Endothelial cell of umbilical vein (primary cell): ENCODE measurements at regions not wholly inside any gene's neighbourhood (a gene's known extent, or its start where the extent isn't known, plus 50 kb on each side); places are given as distances from the start of the nearest gene placed in this dataset.
A peak's percentile ranks its signal among the peaks of the same experiment; 100 is the strongest.

Source experiments
- BruUV-seq: library from RNA; stranded (reverse); fragments of 400-500 nt; replicated peaks from 2 replicates; lab custom pipeline; 2021; lab: Mats Ljungman, UMichigan
- CTCF ChIA-PET: fragments of 300-600, 350-600 bp; sonication (Branson Sonifier 250); formaldehyde crosslinking; loops from one replicate; lab custom pipeline; 2021; ENCODE audit warnings: antibody characterized with exemption, inconsistent platforms; lab: Charles Lee
- POLR2A ChIA-PET: fragments of 300-600, 350-600 bp; sonication (Branson Sonifier 250); formaldehyde crosslinking; loops from one replicate; lab custom pipeline; 2021; ENCODE audit warnings: antibody characterized with exemption, inconsistent platforms; lab: Charles Lee
- DNase-seq: peaks from one replicate; pipeline ENCODE4 v3.0.0-alpha.2; 2011; ENCODE audit warnings: low read depth, low spot score
- FAIRE-seq: peaks from 2 replicates; lab custom pipeline; 2011; peaks lifted over from hg19 to GRCh38; lab: Jason Lieb, UNC
- H2AFZ ChIP-seq: 2 replicates; pipeline ENCODE4 v1.6.0; 2012; ENCODE audit warnings: low read depth, low read length, control low read depth, inconsistent platforms
- H3K27ac ChIP-seq: 2 replicates; pipeline ENCODE4 v1.5.1; 2011; ENCODE audit warnings: low read depth, mild to moderate bottlenecking, control low read depth, low read length, moderate library complexity; ENCODE audit not compliant: insufficient read depth
- H3K27me3 ChIP-seq, 2 experiments: 2 replicates each; pipeline versions ENCODE4 v1.6.0 to v1.6.1; 2011; ENCODE audit warnings: low read length in 2 of 2, mixed read lengths in 1 of 2; ENCODE audit not compliant: control insufficient read depth in 2 of 2, insufficient read depth in 2 of 2
- H3K36me3 ChIP-seq, 2 experiments: 2 replicates in 1 of 2; 3 replicates in 1 of 2; pipeline ENCODE4 v1.5.1; 2011; ENCODE audit warnings: low read length in 2 of 2, mild to moderate bottlenecking in 1 of 2, moderate library complexity in 1 of 2; ENCODE audit not compliant: control insufficient read depth in 2 of 2, insufficient read depth in 2 of 2; ENCODE audit errors: extremely low read depth in 1 of 2
- H3K4me1 ChIP-seq: 3 replicates; pipeline ENCODE4 v1.5.1; 2011; ENCODE audit warnings: mild to moderate bottlenecking, low read length; ENCODE audit not compliant: control insufficient read depth, insufficient read depth; ENCODE audit errors: extremely low read depth
- H3K4me2 ChIP-seq: 2 replicates; pipeline ENCODE4 v1.6.1; 2011; ENCODE audit warnings: low read length, control low read depth, mixed read lengths; ENCODE audit not compliant: insufficient read depth
- H3K4me3 ChIP-seq, 3 experiments: fragments of 200-600 bp in 1 of 3; sonication (generic), shearing (Covaris generic) in 1 of 3; replicated peaks in 1 of 3; 2 replicates each; pipeline ENCODE4 v1.5.1; 2011 to 2016; ENCODE audit warnings: control low read depth in 3 of 3, low read length in 3 of 3, mild to moderate bottlenecking in 2 of 3, inconsistent platforms in 1 of 3, low read depth in 1 of 3, moderate library complexity in 1 of 3; ENCODE audit not compliant: insufficient read depth in 1 of 3
- H3K79me2 ChIP-seq: 2 replicates; pipeline ENCODE4 v1.6.0; 2012; ENCODE audit warnings: low read length, inconsistent platforms; ENCODE audit not compliant: control insufficient read depth, insufficient read depth
- H3K9ac ChIP-seq: replicated peaks from 2 replicates; pipeline ENCODE3; 2011; ENCODE audit warnings: low read length, control low read depth; ENCODE audit not compliant: insufficient read depth; ENCODE audit errors: extremely low read depth
- H3K9me1 ChIP-seq: replicated peaks from 3 replicates; pipeline ENCODE4 v1.6.0; 2011; ENCODE audit warnings: mild to moderate bottlenecking, low read length; ENCODE audit not compliant: control insufficient read depth, insufficient read depth; ENCODE audit errors: extremely low read depth
- H3K9me3 ChIP-seq: replicated peaks from 2 replicates; pipeline ENCODE4 v1.5.1; 2012; ENCODE audit warnings: low read length, inconsistent platforms; ENCODE audit not compliant: control insufficient read depth, insufficient read depth
- H4K20me1 ChIP-seq: replicated peaks from 2 replicates; pipeline ENCODE3; 2011; ENCODE audit warnings: mild to moderate bottlenecking, low read length; ENCODE audit not compliant: control insufficient read depth, insufficient read depth; ENCODE audit errors: extremely low read depth
- EZH2 ChIP-seq: IDR thresholded peaks from 2 replicates; pipeline ENCODE4 v1.6.1; 2012; ENCODE audit warnings: borderline replicate concordance, low read depth, mild to moderate bottlenecking, moderate library complexity, low read length, inconsistent platforms; ENCODE audit not compliant: severe bottlenecking
- FOS ChIP-seq: IDR thresholded peaks from 2 replicates; pipeline ENCODE4 v1.6.1; 2011; ENCODE audit warnings: mild to moderate bottlenecking, low read length, moderate library complexity, borderline replicate concordance; ENCODE audit not compliant: insufficient read depth
- GATA2 ChIP-seq: IDR thresholded peaks from 2 replicates; pipeline ENCODE4 v1.7.0; 2011; ENCODE audit warnings: low read depth, mild to moderate bottlenecking, moderate library complexity, mixed read lengths, low read length; ENCODE audit not compliant: insufficient read length, insufficient read depth
- JUN ChIP-seq: IDR thresholded peaks from 2 replicates; pipeline ENCODE4 v1.6.1; 2011; ENCODE audit warnings: borderline replicate concordance, low read depth; ENCODE audit not compliant: insufficient read length, insufficient read depth
- MAX ChIP-seq: IDR thresholded peaks from 2 replicates; pipeline ENCODE4 v1.6.1; 2011; ENCODE audit not compliant: insufficient read depth, insufficient read length
- MYC ChIP-seq: IDR thresholded peaks from one replicate; pipeline ENCODE4 v1.6.1; 2011; ENCODE audit warnings: mild to moderate bottlenecking, low read depth, low read length
- POLR2A ChIP-seq: IDR thresholded peaks from 2 replicates; pipeline ENCODE4 v1.6.1; 2012; ENCODE audit warnings: low read depth, mild to moderate bottlenecking, control low read depth, low read length
- POLR2AphosphoS5 ChIP-seq: IDR thresholded peaks from 2 replicates; pipeline ENCODE4 v1.6.1; 2012; ENCODE audit warnings: low read depth, mild to moderate bottlenecking, control low read depth, low read length, moderate library complexity; ENCODE audit not compliant: insufficient read depth
- dilution Hi-C: fragments of 300-500 bp; cut with MboI; formaldehyde crosslinking; loops from one replicate; pipeline ENCODE4 v1.15.0; 2019; ENCODE audit warnings: low sequenced_read_pairs; ENCODE audit not compliant: extremely low pct_ligation_motif_present
- intact Hi-C: fragments of 100-400 bp; cut with micrococcal nuclease; formaldehyde crosslinking; loops from one replicate; pipeline ENCODE4 v1.10.0; 2022
- TF ChIP-seq, protein P1 (sequence below), 2 donors: IDR thresholded peaks; 1 replicate in 1 of 2; 2 replicates in 1 of 2; pipeline ENCODE4 v1.5.1; 2011; ENCODE audit warnings: low read length in 2 of 2, mild to moderate bottlenecking in 2 of 2, moderate library complexity in 2 of 2, control low read depth in 1 of 2, inconsistent platforms in 1 of 2, low read depth in 1 of 2; ENCODE audit not compliant: insufficient read depth in 1 of 2; ENCODE audit errors: extremely low read depth in 1 of 2

- Histone ChIP-seq H3K27ac (no peak overlapping the region), H4K20me1 (no peaks in the 10 kb centered on the region), H3K9me1 (no peaks in the 10 kb centered on the region), H3K9ac (no peak overlapping the region), H3K4me3 (no peak overlapping the region), H3K4me2 (no peak overlapping the region), H3K79me2 (no peaks in the 10 kb centered on the region), H3K4me1 (peaks cover 34% of the 10 kb centered on the region), H3K36me3 (no peaks in the 10 kb centered on the region), H3K27me3 (no peaks in the 10 kb centered on the region), H2AFZ (no peak overlapping the region), H3K9me3 (no peaks in the 10 kb centered on the region)
- FAIRE-seq (no peak), DNase-seq (no peak)
- CTCF ChIA-PET: no interaction called here
- BruUV-seq: no TSS peak
- intact Hi-C loops: no loop called here
- TF ChIP-seq MYC (no peak), FOS (no peak)
- dilution Hi-C loops: no loop called here
- POLR2A ChIA-PET: no interaction called here
Measured at GRCh38 chr2:210994104-210994503, 437.7 kb downstream of the CPS1 start.

GRCh38 chr2:210997373-210997772 lies 441.0 kb downstream of the CPS1 start:
- dilution Hi-C loops (no loop called here), intact Hi-C loops (loop anchor here (5.0 kb wide), 1 partner anchor 35 kb away; no protein-coding TSS in a partner anchor)
- Histone ChIP-seq H3K79me2 (no peaks in the 10 kb centered on the region), H3K9me3 (no peaks in the 10 kb centered on the region), H3K4me1 (peaks cover 20% of the 10 kb centered on the region), H2AFZ (no peak overlapping the region), H3K4me2 (peak overlapping the region; percentile 35), H3K9me1 (no peaks in the 10 kb centered on the region), H3K4me3 (no peak overlapping the region), H3K36me3 (no peaks in the 10 kb centered on the region), H3K9ac (peak overlapping the region; percentile 44), H3K27me3 (no peaks in the 10 kb centered on the region), H3K27ac (peak overlapping the region; percentile 53), H4K20me1 (no peaks in the 10 kb centered on the region)
- BruUV-seq: no TSS peak
- POLR2A ChIA-PET: no interaction called here
- FAIRE-seq: peak; percentile 47
- peak; percentile 86 for DNase-seq
- TF ChIP-seq POLR2AphosphoS5 (peak; percentile 21), MYC (no peak), FOS (peak; percentile 42), JUN (peak; percentile 70), MAX (no peak), POLR2A (no peak), EZH2 (no peak), GATA2 (no peak)
- TF ChIP-seq, protein P1, sequence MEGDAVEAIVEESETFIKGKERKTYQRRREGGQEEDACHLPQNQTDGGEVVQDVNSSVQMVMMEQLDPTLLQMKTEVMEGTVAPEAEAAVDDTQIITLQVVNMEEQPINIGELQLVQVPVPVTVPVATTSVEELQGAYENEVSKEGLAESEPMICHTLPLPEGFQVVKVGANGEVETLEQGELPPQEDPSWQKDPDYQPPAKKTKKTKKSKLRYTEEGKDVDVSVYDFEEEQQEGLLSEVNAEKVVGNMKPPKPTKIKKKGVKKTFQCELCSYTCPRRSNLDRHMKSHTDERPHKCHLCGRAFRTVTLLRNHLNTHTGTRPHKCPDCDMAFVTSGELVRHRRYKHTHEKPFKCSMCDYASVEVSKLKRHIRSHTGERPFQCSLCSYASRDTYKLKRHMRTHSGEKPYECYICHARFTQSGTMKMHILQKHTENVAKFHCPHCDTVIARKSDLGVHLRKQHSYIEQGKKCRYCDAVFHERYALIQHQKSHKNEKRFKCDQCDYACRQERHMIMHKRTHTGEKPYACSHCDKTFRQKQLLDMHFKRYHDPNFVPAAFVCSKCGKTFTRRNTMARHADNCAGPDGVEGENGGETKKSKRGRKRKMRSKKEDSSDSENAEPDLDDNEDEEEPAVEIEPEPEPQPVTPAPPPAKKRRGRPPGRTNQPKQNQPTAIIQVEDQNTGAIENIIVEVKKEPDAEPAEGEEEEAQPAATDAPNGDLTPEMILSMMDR (IDR thresholded peaks at IDR 0.05; ENCODE audit: extremely low read depth in 1 of 2, insufficient read depth in 1 of 2, low read depth in 1 of 2, low read length in 2 of 2): no peak
- CTCF ChIA-PET: interaction anchor here (1.4 kb wide), 1 partner anchor 11 kb away, joined by 3 read pairs; no protein-coding TSS in a partner anchor
